SU-DHL-6 (cell line): ENCODE measurements at regions not wholly inside any gene's neighbourhood (a gene's known extent, or its start where the extent isn't known, plus 50 kb on each side); places are given as distances from the start of the nearest gene placed in this dataset.

Experiments
- H2AFZ ChIP-seq: fragments of 200-600 bp; sonication (generic); 2 replicates; pipeline ENCODE4 v1.6.1; 2014; ENCODE audit warnings: low read depth, mild to moderate bottlenecking, moderate library complexity, mixed read lengths, antibody characterized with exemption, low read length; ENCODE audit not compliant: severe bottlenecking
- H3F3A ChIP-seq: fragments of 200-600 bp; shearing (Covaris generic); 2 replicates; pipeline ENCODE4 v1.6.0; 2016; ENCODE audit warnings: antibody characterized with exemption, mild to moderate bottlenecking; ENCODE audit not compliant: insufficient read depth
- H3K27ac ChIP-seq: fragments of 200-600 bp; sonication (generic); 2 replicates; pipeline ENCODE4 v1.5.1; 2016; ENCODE audit warnings: low read depth, mild to moderate bottlenecking, low read length, moderate library complexity, mixed read lengths
- H3K27me3 ChIP-seq: fragments of 200-600 bp; sonication (generic), shearing (Covaris generic); 2 replicates; pipeline ENCODE4 v1.6.0; 2014; ENCODE audit warnings: mild to moderate bottlenecking, low read length
- H3K36me3 ChIP-seq: fragments of 200-600 bp; sonication (generic); 2 replicates; pipeline ENCODE4 v1.6.1; 2014; ENCODE audit warnings: mild to moderate bottlenecking, low read length, mixed read lengths
- H3K4me2 ChIP-seq: fragments of 300-600, 200-600 bp; shearing (Covaris generic), sonication (generic); 2 replicates; pipeline ENCODE4 v1.6.0; 2014; ENCODE audit warnings: low read length, low read depth, mild to moderate bottlenecking; ENCODE audit not compliant: poor library complexity, severe bottlenecking
- H3K4me3 ChIP-seq: fragments of 200-600 bp; sonication (generic); 2 replicates; pipeline ENCODE4 v1.5.1; 2014; ENCODE audit warnings: antibody characterized with exemption, low read length, mild to moderate bottlenecking, mixed read lengths; ENCODE audit not compliant: insufficient read depth, poor library complexity, severe bottlenecking
- H3K79me2 ChIP-seq: fragments of 200-600 bp; sonication (generic); 2 replicates; pipeline ENCODE4 v1.6.1; 2014; ENCODE audit warnings: mild to moderate bottlenecking, low read length, moderate library complexity; ENCODE audit not compliant: insufficient read depth
- H3K9ac ChIP-seq: fragments of 200-600 bp; sonication (generic); 2 replicates; pipeline ENCODE4 v1.7.0; 2014; ENCODE audit warnings: mild to moderate bottlenecking, low read length
- H3K9me2 ChIP-seq: fragments of 200-600 bp; sonication (generic); replicated peaks from 2 replicates; pipeline ENCODE4 v1.6.1; 2014; ENCODE audit warnings: low read length; ENCODE audit not compliant: insufficient read depth
- H3K9me3 ChIP-seq: fragments of 200-600 bp; sonication (generic); 2 replicates; pipeline ENCODE4 v1.6.1; 2014; ENCODE audit warnings: low read length, mixed read lengths; ENCODE audit not compliant: insufficient read depth
- H4K20me1 ChIP-seq: fragments of 200-600 bp; sonication (generic); 2 replicates; pipeline ENCODE4 v1.6.1; 2014; ENCODE audit warnings: low read depth, mild to moderate bottlenecking, antibody characterized with exemption, low read length, moderate library complexity, mixed read lengths
- CTCF ChIP-seq: fragments of 200-600 bp; sonication (generic); IDR thresholded peaks from one replicate; pipeline ENCODE4 v1.5.1; 2017; ENCODE audit warnings: antibody characterized with exemption, mild to moderate bottlenecking, low read length, moderate library complexity; ENCODE audit not compliant: insufficient read depth, poor library complexity, severe bottlenecking
- EZH2phosphoT487 ChIP-seq: fragments of 200-600 bp; sonication (generic), shearing (Covaris generic); conservative IDR thresholded peaks from 2 replicates; pipeline ENCODE4 v1.6.1; 2018; ENCODE audit warnings: mild to moderate bottlenecking, antibody characterized with exemption, low read length, moderate library complexity, mixed read lengths

- Histone ChIP-seq H3K9me2 (no peaks in the 10 kb centered on the region), H3K4me3 (no peak overlapping the region), H3K4me2 (no peak overlapping the region), H3K9ac (no peak overlapping the region), H3K36me3 (no peaks in the 10 kb centered on the region), H3K27ac (no peak overlapping the region), H4K20me1 (no peaks in the 10 kb centered on the region), H3K27me3 (no peaks in the 10 kb centered on the region), H3K79me2 (no peaks in the 10 kb centered on the region), H2AFZ (no peak overlapping the region), H3K9me3 (no peaks in the 10 kb centered on the region), H3F3A (no peaks in the 10 kb centered on the region)
- TF ChIP-seq EZH2phosphoT487, result no peak
- TF ChIP-seq CTCF, result no peak
Observed at GRCh38 chr5:9947225-9947714, 302.4 kb downstream of the ATPSCKMT start.

GRCh38 chr5:9932770-9933169, 302.6 kb upstream of the TAS2R1 start:
- Histone ChIP-seq H3K9me3 (no peaks in the 10 kb centered on the region), H3K9me2 (no peaks in the 10 kb centered on the region), H3K9ac (no peak overlapping the region), H3K4me3 (no peak overlapping the region), H3K36me3 (no peaks in the 10 kb centered on the region), H3F3A (no peaks in the 10 kb centered on the region), H3K79me2 (no peaks in the 10 kb centered on the region), H4K20me1 (no peaks in the 10 kb centered on the region), H2AFZ (no peak overlapping the region), H3K27ac (no peak overlapping the region), H3K4me2 (no peak overlapping the region), H3K27me3 (no peaks in the 10 kb centered on the region)
- TF ChIP-seq CTCF (no peak), EZH2phosphoT487 (no peak)

- Histone ChIP-seq H3K27ac (no peak overlapping the region), H3K79me2 (no peaks in the 10 kb centered on the region), H3K9ac (no peak overlapping the region), H2AFZ (no peak overlapping the region), H3K4me3 (no peak overlapping the region), H4K20me1 (no peaks in the 10 kb centered on the region), H3K9me3 (no peaks in the 10 kb centered on the region), H3K36me3 (no peaks in the 10 kb centered on the region), H3K4me2 (no peak overlapping the region), H3F3A (no peaks in the 10 kb centered on the region), H3K9me2 (no peaks in the 10 kb centered on the region), H3K27me3 (no peaks in the 10 kb centered on the region)
- TF ChIP-seq CTCF, result no peak
- no peak for TF ChIP-seq EZH2phosphoT487
Observed at GRCh38 chr5:9930156-9930555, 300.0 kb upstream of the TAS2R1 start.

- no peak overlapping the region for H3K27ac ChIP-seq
- H2AFZ ChIP-seq, result no peak overlapping the region
- no peak overlapping the region for H3K4me2 ChIP-seq
Observed at GRCh38 chr5:9928326-9928725, 298.2 kb upstream of the TAS2R1 start.

More at GRCh38 chr5:9928326-9928725, 298.2 kb upstream of the TAS2R1 start:
- no peak overlapping the region for H3K4me3 ChIP-seq
- H3K9me2 ChIP-seq, result no peaks in the 10 kb centered on the region
- H4K20me1 ChIP-seq, result no peaks in the 10 kb centered on the region
- no peaks in the 10 kb centered on the region for H3F3A ChIP-seq
- TF ChIP-seq CTCF, result no peak
- TF ChIP-seq EZH2phosphoT487, result no peak
- H3K9me3 ChIP-seq, result no peaks in the 10 kb centered on the region
- H3K27me3 ChIP-seq, result no peaks in the 10 kb centered on the region
- H3K79me2 ChIP-seq, result no peaks in the 10 kb centered on the region
- no peaks in the 10 kb centered on the region for H3K36me3 ChIP-seq
- no peak overlapping the region for H3K9ac ChIP-seq
